ENCODE measurements at regions not wholly inside any gene's neighbourhood (a gene's known extent, or its start where the extent isn't known, plus 50 kb on each side); places are given as distances from the start of the nearest gene placed in this dataset.

- TF ChIP-seq HMGXB4 (CRISPR knock-in tag; IDR thresholded peaks at IDR 0.05; ENCODE audit: borderline replicate concordance in 1 of 2, low read depth in 1 of 2): no peak
- no peak for TF ChIP-seq ZFP91 (CRISPR knock-in tag; IDR thresholded peaks at IDR 0.05; ENCODE audit: borderline replicate concordance)
- TF ChIP-seq ZNF781 (CRISPR knock-in tag; IDR thresholded peaks at IDR 0.05; ENCODE audit: borderline replicate concordance, not compliant biosample characterization): no peak
- TF ChIP-seq FOXA3 (CRISPR knock-in tag; IDR thresholded peaks at IDR 0.05): peak; percentile 87
- no peak for TF ChIP-seq POLR2A (IDR thresholded peaks at IDR 0.05; ENCODE audit: insufficient read depth in 1 of 2, low read depth in 2 of 2, low read length in 2 of 2)
- TF ChIP-seq PAWR (CRISPR knock-in tag; IDR thresholded peaks at IDR 0.05; ENCODE audit: borderline replicate concordance): no peak
- TF ChIP-seq FOSL2 (CRISPR knock-in tag; IDR thresholded peaks at IDR 0.05): peak; percentile 44
- TF ChIP-seq ZNF629 (CRISPR knock-in tag; conservative IDR thresholded peaks at IDR 0.05): no peak
- no peak for TF ChIP-seq RERE (CRISPR knock-in tag; IDR thresholded peaks at IDR 0.05; ENCODE audit: low read depth)
- TF ChIP-seq AHR (CRISPR knock-in tag; IDR thresholded peaks at IDR 0.05): no peak
- no peak for TF ChIP-seq TERF1 (CRISPR knock-in tag; IDR thresholded peaks at IDR 0.05)
- no peak for TF ChIP-seq FOXK2 (IDR thresholded peaks at IDR 0.05)
- TF ChIP-seq SMARCC2 (IDR thresholded peaks at IDR 0.05): no peak
- peak; percentile 28 for TF ChIP-seq TEAD3 (CRISPR knock-in tag; optimal IDR thresholded peaks at IDR 0.05; ENCODE audit: borderline replicate concordance)
- peak; percentile 34; the same call in 1 of the 2 replicates for TF ChIP-seq SKIL (CRISPR knock-in tag; IDR thresholded peaks at IDR 0.05; ENCODE audit: borderline replicate concordance)
- no peak for TF ChIP-seq NFYC (CRISPR knock-in tag; IDR thresholded peaks at IDR 0.05)
- no peak; the same call in 1 of the 2 replicates for TF ChIP-seq GABPB1 (CRISPR knock-in tag; IDR thresholded peaks at IDR 0.05)
- no peak for TF ChIP-seq POLR2AphosphoS2 (IDR thresholded peaks at IDR 0.05; ENCODE audit: low read depth, low read length)
These were observed 117.8 kb downstream of the FOXA2 start (continued) for GRCh38 chr20:22466447-22467171.

Measured in HepG2 (cell line).